ENCODE measurements at regions not wholly inside any gene's neighbourhood (a gene's known extent, or its start where the extent isn't known, plus 50 kb on each side); places are given as distances from the start of the nearest gene placed in this dataset.

GRCh38 chr10:112871021-112871420 lies 79.0 kb upstream of the TCF7L2 start:
- RAD21 ChIA-PET (ENCODE audit: unreplicated experiment) = no interaction called here
- in situ Hi-C loops (cut with MboI) = no loop called here
- TF ChIP-seq NBN (IDR thresholded peaks at IDR 0.05) (no peak), TBL1XR1 (IDR thresholded peaks at IDR 0.05; ENCODE audit: low read depth, low read length) (no peak), POLR2AphosphoS2 (IDR thresholded peaks at IDR 0.05; ENCODE audit: low read depth, low read length) (no peak), RAD21 (IDR thresholded peaks at IDR 0.05; ENCODE audit: insufficient read depth, low read depth, low read length) (no peak), NR2C1 (IDR thresholded peaks at IDR 0.05) (no peak), NRF1 (conservative IDR thresholded peaks at IDR 0.05; ENCODE audit: low read depth, low read length) (no peak), SKIL (IDR thresholded peaks at IDR 0.05; ENCODE audit: low read depth, poor library complexity, severe bottlenecking) (no peak), TCF3 (IDR thresholded peaks at IDR 0.05; ENCODE audit: borderline replicate concordance, insufficient read depth, low read depth, low read length) (no peak), BMI1 (IDR thresholded peaks at IDR 0.05; ENCODE audit: borderline replicate concordance) (no peak)
- H2AFZ ChIP-seq (ENCODE audit: control insufficient read depth, low read depth, low read length) = no peak overlapping the region
- no peaks in the 10 kb centered on the region for H3K4me1 ChIP-seq (ENCODE audit: control insufficient read depth, insufficient read depth, low read length)
- no peak for FAIRE-seq
- no peaks in the 10 kb centered on the region; the same call in 2 of the 3 replicates for H3K9me3 ChIP-seq (replicated peaks; ENCODE audit: control insufficient read depth, insufficient read depth, low read length)
- DNase-seq (ENCODE audit: low read depth, low spot score) = no peak
- SMC1A ChIA-PET (ENCODE audit: uncharacterized antibody, unreplicated experiment) = no interaction called here
- POLR2A ChIA-PET = no interaction called here
- CTCF ChIA-PET = no interaction called here
- no peak overlapping the region for H3K4me2 ChIP-seq (ENCODE audit: control insufficient read depth, insufficient read depth)
- no peaks in the 10 kb centered on the region for H3K79me2 ChIP-seq (ENCODE audit: control insufficient read depth, insufficient read depth, low read length)
- no peaks in the 10 kb centered on the region for H3K36me3 ChIP-seq (ENCODE audit: control insufficient read depth in 2 of 2, insufficient read depth in 2 of 2, low read length in 1 of 2)
- ATAC-seq = no peak
- no peak overlapping the region for H3K4me3 ChIP-seq
- no peaks in the 10 kb centered on the region for H4K20me1 ChIP-seq (ENCODE audit: control insufficient read depth, insufficient read depth)
- no peaks in the 10 kb centered on the region for H3K27me3 ChIP-seq (replicated peaks in 1 of 2; ENCODE audit: control insufficient read depth in 2 of 2, insufficient read depth in 2 of 2, low read length in 1 of 2)
- intact Hi-C loops (cut with micrococcal nuclease; ENCODE audit: unreplicated experiment) = no loop called here
- H3K27ac ChIP-seq (ENCODE audit: control insufficient read depth, insufficient read depth) = no peak overlapping the region
- BruUV-seq (replicated peaks) = no TSS peak
- no peak overlapping the region for H3K9ac ChIP-seq (ENCODE audit: control insufficient read depth, insufficient read depth, low read length)
- 0% methylated on average over 1 of the region's 1 CpG for WGBS (ENCODE audit: insufficient coverage, insufficient replicate concordance, low lambda C conversion rate, missing lambda C conversion rate)
